Muscle of back (tissue), 3 donors: ENCODE measurements at regions not wholly inside any gene's neighbourhood (a gene's known extent, or its start where the extent isn't known, plus 50 kb on each side); places are given as distances from the start of the nearest gene placed in this dataset.
"Not testable (repeated sequence)": the region's sequence is repeated elsewhere in the genome, so short reads cannot be mapped to it uniquely, and the experiment has no call there.

ENCODE experiments used
- DNase-seq, 3 donors: peaks; one replicate each; pipeline versions ENCODE4 v3.0.0 to v3.0.0-alpha.2; 2013

GRCh38 chr16:58828901-58829545 is 94.9 kb upstream of the GOT2 start:
- peak in 1 of 3 donors; percentile 20 for DNase-seq

GRCh38 chr16:58824201-58824600 is 90.1 kb upstream of the GOT2 start:
- DNase-seq: peak in 1 of 3 donors; percentile 58

GRCh38 chr16:58821886-58822285 is 87.8 kb upstream of the GOT2 start:
- no peak for DNase-seq

GRCh38 chr16:58820411-58820810 is 86.3 kb upstream of the GOT2 start:
- peak; percentile 2 to 69 (median 4) for DNase-seq

- DNase-seq: no peak
These were observed 81.2 kb upstream of the GOT2 start for GRCh38 chr16:58815181-58815888.

- peak; percentile 36 to 84 (median 59) for DNase-seq
These were observed 80.3 kb upstream of the GOT2 start for GRCh38 chr16:58814348-58814801.

- DNase-seq: no peak
These were observed 75.1 kb upstream of the GOT2 start for GRCh38 chr16:58809213-58809612.

- DNase-seq: no peak
These were observed 73.2 kb upstream of the GOT2 start for GRCh38 chr16:58807276-58807675.

- no peak for DNase-seq
These were observed 67.7 kb upstream of the GOT2 start for GRCh38 chr16:58801838-58802237.

- no peak for DNase-seq
These were observed 63.2 kb upstream of the GOT2 start for GRCh38 chr16:58797137-58797801.

GRCh38 chr16:58793366-58793765 is 59.2 kb upstream of the GOT2 start:
- DNase-seq: no peak

- no peak for DNase-seq
These were observed 58.1 kb upstream of the GOT2 start for GRCh38 chr16:58792188-58792587.

- DNase-seq: not testable (repeated sequence)
These were observed 56.9 kb upstream of the GOT2 start for GRCh38 chr16:58790816-58791557.

GRCh38 chr16:58789351-58789750 is 55.2 kb upstream of the GOT2 start:
- no peak for DNase-seq
